ENCODE measurements at regions not wholly inside any gene's neighbourhood (a gene's known extent, or its start where the extent isn't known, plus 50 kb on each side); places are given as distances from the start of the nearest gene placed in this dataset.

- TF ChIP-seq CTCF (IDR thresholded peaks at IDR 0.05; ENCODE audit: low read depth, low read length): no peak
- Histone ChIP-seq H3K4me1 (ENCODE audit: low read depth) (peaks cover 5% of the 10 kb centered on the region), H3K4me3 (no peak overlapping the region), H3K27me3 (peaks cover 28% of the 10 kb centered on the region), H3K36me3 (no peaks in the 10 kb centered on the region), H3K27ac (no peak overlapping the region), H3K9me3 (ENCODE audit: low read depth) (no peaks in the 10 kb centered on the region)
- DNase-seq (ENCODE audit: low read depth in 1 of 2, low spot score in 1 of 2): no peak
These were observed 90.5 kb upstream of the DBX1 start for GRCh38 chr11:20250644-20251247.

- TF ChIP-seq CTCF (IDR thresholded peaks at IDR 0.05; ENCODE audit: low read depth, low read length): no peak
- Histone ChIP-seq H3K27me3 (peaks cover 21% of the 10 kb centered on the region), H3K4me1 (ENCODE audit: low read depth) (peaks cover 5% of the 10 kb centered on the region), H3K9me3 (ENCODE audit: low read depth) (no peaks in the 10 kb centered on the region), H3K36me3 (no peaks in the 10 kb centered on the region), H3K4me3 (no peak overlapping the region), H3K27ac (no peak overlapping the region)
- no peak for DNase-seq (ENCODE audit: low read depth in 1 of 2, low spot score in 1 of 2)
These were observed 89.5 kb upstream of the DBX1 start for GRCh38 chr11:20249796-20250195.

- no peak for DNase-seq (ENCODE audit: low read depth in 1 of 2, low spot score in 1 of 2)
- no peaks in the 10 kb centered on the region for H3K9me3 ChIP-seq (ENCODE audit: low read depth)
- H3K4me1 ChIP-seq (ENCODE audit: low read depth): peaks cover 5% of the 10 kb centered on the region
- no peaks in the 10 kb centered on the region for H3K36me3 ChIP-seq
- no peak overlapping the region for H3K4me3 ChIP-seq
- H3K27me3 ChIP-seq: peaks cover 17% of the 10 kb centered on the region
- no peak for TF ChIP-seq CTCF (IDR thresholded peaks at IDR 0.05; ENCODE audit: low read depth, low read length)
- no peak overlapping the region for H3K27ac ChIP-seq
These were observed 89.1 kb upstream of the DBX1 start for GRCh38 chr11:20249378-20249777.

- Histone ChIP-seq H3K36me3 (no peaks in the 10 kb centered on the region), H3K27me3 (peaks cover 13% of the 10 kb centered on the region), H3K27ac (no peak overlapping the region), H3K4me1 (ENCODE audit: low read depth) (peaks cover 5% of the 10 kb centered on the region), H3K9me3 (ENCODE audit: low read depth) (no peaks in the 10 kb centered on the region), H3K4me3 (no peak overlapping the region)
- DNase-seq (ENCODE audit: low read depth in 1 of 2, low spot score in 1 of 2): no peak
- no peak for TF ChIP-seq CTCF (IDR thresholded peaks at IDR 0.05; ENCODE audit: low read depth, low read length)
These were observed 88.6 kb upstream of the DBX1 start for GRCh38 chr11:20248871-20249270.

GRCh38 chr11:20248121-20248772 is 88.0 kb upstream of the DBX1 start:
- Histone ChIP-seq H3K27me3 (peaks cover 12% of the 10 kb centered on the region), H3K9me3 (ENCODE audit: low read depth) (no peaks in the 10 kb centered on the region), H3K27ac (no peak overlapping the region), H3K4me3 (no peak overlapping the region), H3K36me3 (no peaks in the 10 kb centered on the region), H3K4me1 (ENCODE audit: low read depth) (peaks cover 5% of the 10 kb centered on the region)
- TF ChIP-seq CTCF (IDR thresholded peaks at IDR 0.05; ENCODE audit: low read depth, low read length): no peak
- DNase-seq (ENCODE audit: low read depth in 1 of 2, low spot score in 1 of 2): no peak
